Ishikawa (cell line): ENCODE measurements at regions not wholly inside any gene's neighbourhood (a gene's known extent, or its start where the extent isn't known, plus 50 kb on each side); places are given as distances from the start of the nearest gene placed in this dataset.
A peak's percentile ranks its signal among the peaks of the same experiment; 100 is the strongest.

Experiments
- CEBPB ChIP-seq: IDR thresholded peaks from 2 replicates; pipeline ENCODE4 v1.6.1; 2012
- CREB1 ChIP-seq: IDR thresholded peaks from 2 replicates; pipeline ENCODE4 v1.6.1; 2012; ENCODE audit warnings: low read depth
- EGR1 ChIP-seq: IDR thresholded peaks from 2 replicates; pipeline ENCODE4 v1.6.1; 2012
- EP300 ChIP-seq: IDR thresholded peaks from 2 replicates; pipeline ENCODE4 v1.6.1; 2012; ENCODE audit warnings: borderline replicate concordance
- FOXM1 ChIP-seq: IDR thresholded peaks from 2 replicates; pipeline ENCODE4 v1.6.1; 2012; ENCODE audit warnings: low read depth, borderline replicate concordance
- MAX ChIP-seq: IDR thresholded peaks from 2 replicates; pipeline ENCODE4 v1.6.1; 2012
- RAD21 ChIP-seq: IDR thresholded peaks from 2 replicates; pipeline ENCODE4 v1.6.1; 2012; ENCODE audit warnings: low read depth
- TAF1 ChIP-seq: IDR thresholded peaks from 2 replicates; pipeline ENCODE4 v1.6.1; 2012; ENCODE audit warnings: low read depth, mild to moderate bottlenecking
- TEAD4 ChIP-seq: IDR thresholded peaks from 2 replicates; pipeline ENCODE4 v1.6.1; 2012
- YY1 ChIP-seq: IDR thresholded peaks from 2 replicates; pipeline ENCODE4 v1.6.1; 2012; ENCODE audit warnings: low read depth

GRCh38 chr14:101411779-101412178 lies 149.5 kb upstream of the DIO3 start:
- TF ChIP-seq MAX (0 out of 2 replicates have a peak, but pooled peaks have one; percentile 11), TAF1 (no peak), TEAD4 (no peak), RAD21 (no peak), EGR1 (no peak), YY1 (no peak), EP300 (no peak), CEBPB (no peak), FOXM1 (no peak), CREB1 (no peak)
